ENCODE measurements at regions not wholly inside any gene's neighbourhood (a gene's known extent, or its start where the extent isn't known, plus 50 kb on each side); places are given as distances from the start of the nearest gene placed in this dataset.

GRCh38 chr5:152315942-152316341 lies 89.1 kb downstream of the NMUR2 start:
- DNase-seq (ENCODE audit: low read depth), result no peak
- H3K4me3 ChIP-seq (ENCODE audit: low read depth, low read length), result no peak overlapping the region
- TF ChIP-seq CTCF (conservative IDR thresholded peaks at IDR 0.05; ENCODE audit: low read depth, low read length), result no peak

GRCh38 chr5:152314196-152314829 lies 90.8 kb downstream of the NMUR2 start:
- no peak for TF ChIP-seq CTCF (conservative IDR thresholded peaks at IDR 0.05; ENCODE audit: low read depth, low read length)
- H3K4me3 ChIP-seq (ENCODE audit: low read depth, low read length), result no peak overlapping the region
- DNase-seq (ENCODE audit: low read depth), result no peak

GRCh38 chr5:152309926-152310450 lies 95.1 kb downstream of the NMUR2 start:
- no peak for DNase-seq (ENCODE audit: low read depth)
- H3K4me3 ChIP-seq (ENCODE audit: low read depth, low read length), result no peak overlapping the region
- no peak for TF ChIP-seq CTCF (conservative IDR thresholded peaks at IDR 0.05; ENCODE audit: low read depth, low read length)

DNA sequence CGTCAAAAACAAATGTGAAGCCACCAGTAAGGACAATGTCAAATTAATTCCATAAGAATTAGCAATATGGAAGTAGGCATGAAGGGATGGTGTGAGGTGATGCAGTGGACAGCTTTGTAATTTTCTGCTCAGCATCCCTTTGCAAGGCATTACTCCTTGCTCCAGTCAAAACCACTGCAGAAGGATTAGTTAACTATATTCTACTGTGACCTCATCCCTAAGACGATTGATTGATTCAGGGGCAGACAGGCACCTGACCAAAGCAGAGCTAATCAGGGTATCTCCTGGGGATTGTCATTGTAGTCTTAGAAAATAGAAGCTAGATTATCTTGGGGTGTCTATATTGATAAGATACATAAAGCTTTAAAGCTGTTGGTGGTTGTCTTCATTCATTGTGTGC lies 98.7 kb downstream of the NMUR2 start:
- H3K4me3 ChIP-seq (ENCODE audit: low read depth, low read length), result no peak overlapping the region
- DNase-seq (ENCODE audit: low read depth), result no peak
- TF ChIP-seq CTCF (conservative IDR thresholded peaks at IDR 0.05; ENCODE audit: low read depth, low read length), result no peak

DNA sequence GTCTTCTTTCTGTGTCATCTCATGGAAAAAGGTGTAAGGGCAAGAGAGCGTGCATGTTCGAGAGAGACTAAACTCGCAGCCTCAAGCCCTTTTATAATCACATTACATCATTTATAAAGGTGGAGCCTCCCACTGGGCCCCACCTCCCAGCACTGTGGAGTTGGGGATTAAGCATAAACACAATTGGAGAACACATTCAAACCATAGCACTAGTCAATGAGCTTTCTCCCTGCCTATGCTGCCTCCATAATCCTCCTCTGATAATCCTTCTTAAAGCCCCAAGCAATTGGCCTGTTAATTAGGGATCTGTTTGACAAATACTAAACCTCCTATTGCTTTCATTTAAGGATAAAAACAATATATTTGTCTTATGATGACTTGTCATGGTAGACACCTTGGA lies 99.6 kb downstream of the NMUR2 start:
- no peak for DNase-seq (ENCODE audit: low read depth)
- no peak for TF ChIP-seq CTCF (conservative IDR thresholded peaks at IDR 0.05; ENCODE audit: low read depth, low read length)

DNA sequence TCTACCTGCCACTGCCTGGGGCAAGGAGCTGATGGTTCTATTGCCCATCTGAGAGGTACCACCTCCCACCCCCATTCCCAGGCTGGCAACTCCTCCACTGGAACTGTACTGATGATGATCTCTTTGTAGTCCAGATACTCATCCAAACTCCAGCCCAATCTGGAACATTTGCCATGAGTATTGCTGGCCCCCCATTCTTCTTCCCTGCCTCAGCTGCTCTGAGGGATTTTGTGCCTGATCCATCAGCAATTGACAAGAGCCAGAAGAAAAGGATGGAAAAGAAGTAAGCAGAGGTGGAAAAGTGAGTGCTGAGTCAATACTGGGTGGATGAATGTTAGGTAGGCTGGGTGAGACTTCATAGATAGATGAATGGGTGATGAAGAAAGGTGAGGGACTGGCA lies 101.2 kb downstream of the NMUR2 start:
- no peak overlapping the region for H3K4me3 ChIP-seq (ENCODE audit: low read depth, low read length)
- TF ChIP-seq CTCF (conservative IDR thresholded peaks at IDR 0.05; ENCODE audit: low read depth, low read length), result no peak
- no peak for DNase-seq (ENCODE audit: low read depth)

More for the DNA sequence above, 99.6 kb downstream of the NMUR2 start:
- H3K4me3 ChIP-seq (ENCODE audit: low read depth, low read length), result no peak overlapping the region

GRCh38 chr5:152297866-152298265 lies 107.2 kb downstream of the NMUR2 start:
- DNase-seq (ENCODE audit: low read depth), result no peak

More at GRCh38 chr5:152297866-152298265, 107.2 kb downstream of the NMUR2 start:
- TF ChIP-seq CTCF (conservative IDR thresholded peaks at IDR 0.05; ENCODE audit: low read depth, low read length), result no peak
- H3K4me3 ChIP-seq (ENCODE audit: low read depth, low read length), result no peak overlapping the region
